Peyer's patch (tissue), 4 donors: ENCODE measurements at regions not wholly inside any gene's neighbourhood (a gene's known extent, or its start where the extent isn't known, plus 50 kb on each side); places are given as distances from the start of the nearest gene placed in this dataset.

Experiments
- DNase-seq, 3 donors: peaks; one replicate each; pipeline ENCODE4 v3.0.0-alpha.2; 2017 to 2019
- H3K27ac ChIP-seq, 4 donors: fragments of 200-600 bp; sonication (generic); one replicate each; pipeline ENCODE4 v1.5.1; 2016 to 2019
- H3K27me3 ChIP-seq, 2 donors: fragments of 200-600 bp; sonication (generic); one replicate each; pipeline ENCODE4 v1.5.1; 2019
- H3K36me3 ChIP-seq, 3 donors: fragments of 200-600 bp; sonication (generic); one replicate each; pipeline ENCODE4 v1.5.1; 2016 to 2019
- H3K4me1 ChIP-seq, 4 donors: fragments of 200-600 bp; sonication (generic); one replicate each; pipeline ENCODE4 v1.5.1; 2016 to 2019
- H3K4me3 ChIP-seq, 4 donors: fragments of 200-600 bp; sonication (generic); 1 replicate in 3 of 4; 2 replicates in 1 of 4; pipeline ENCODE4 v1.5.1; 2016 to 2019; ENCODE audit warnings: mild to moderate bottlenecking in 1 of 4
- H3K9me3 ChIP-seq, 4 donors: fragments of 200-600 bp; sonication (generic); one replicate each; pipeline ENCODE4 v1.5.1; 2016 to 2019; ENCODE audit warnings: mild to moderate bottlenecking in 1 of 4
- CTCF ChIP-seq, 6 experiments: fragments of 450-650 bp in 4 of 6; fragments of 200-600 bp in 2 of 6; sonication (generic) in 1 of 6; IDR thresholded peaks; one replicate each; pipeline ENCODE4 v1.5.1; 2017 to 2019; ENCODE audit warnings: antibody characterized with exemption in 6 of 6, mild to moderate bottlenecking in 3 of 6, moderate library complexity in 1 of 6
- POLR2A ChIP-seq, 2 donors: fragments of 450-650 bp; IDR thresholded peaks; one replicate each; pipeline ENCODE4 v1.5.1; 2017; ENCODE audit warnings: antibody characterized with exemption in 2 of 2, mild to moderate bottlenecking in 2 of 2, moderate library complexity in 2 of 2

GRCh38 chr2:2787301-2787907 lies 456.3 kb upstream of the MYT1L start:
- H3K27ac ChIP-seq = no peak overlapping the region
- H3K4me1 ChIP-seq = no peaks in the 10 kb centered on the region
- TF ChIP-seq POLR2A (IDR thresholded peaks at IDR 0.05) (no peak), CTCF (IDR thresholded peaks at IDR 0.05) (no peak)
- H3K9me3 ChIP-seq = no peaks in the 10 kb centered on the region
- no peak overlapping the region for H3K4me3 ChIP-seq
- no peaks in the 10 kb centered on the region for H3K27me3 ChIP-seq
- H3K36me3 ChIP-seq = no peaks in the 10 kb centered on the region
- peak in 2 of 3 donors; percentile 28 to 32 for DNase-seq

GRCh38 chr2:2782007-2782406 lies 450.9 kb upstream of the MYT1L start:
- Histone ChIP-seq H3K27ac (no peak overlapping the region), H3K36me3 (no peaks in the 10 kb centered on the region), H3K27me3 (no peaks in the 10 kb centered on the region), H3K4me3 (no peak overlapping the region), H3K4me1 (no peaks in the 10 kb centered on the region), H3K9me3 (no peaks in the 10 kb centered on the region)
- TF ChIP-seq POLR2A (IDR thresholded peaks at IDR 0.05) = no peak
- no peak for TF ChIP-seq CTCF (IDR thresholded peaks at IDR 0.05)
- peak in 1 of 3 donors; percentile 4 for DNase-seq

- DNase-seq = peak in 1 of 3 donors; percentile 7
- Histone ChIP-seq H3K36me3 (no peaks in the 10 kb centered on the region), H3K4me1 (no peaks in the 10 kb centered on the region), H3K9me3 (no peaks in the 10 kb centered on the region), H3K4me3 (no peak overlapping the region), H3K27ac (no peak overlapping the region), H3K27me3 (no peaks in the 10 kb centered on the region)
- TF ChIP-seq POLR2A (IDR thresholded peaks at IDR 0.05) = no peak
- no peak for TF ChIP-seq CTCF (IDR thresholded peaks at IDR 0.05)
Measured at GRCh38 chr2:2779727-2780126, 448.7 kb upstream of the MYT1L start.

- H3K27ac ChIP-seq = no peak overlapping the region
- no peak for DNase-seq
Measured at GRCh38 chr2:2777876-2778275, 446.8 kb upstream of the MYT1L start.

GRCh38 chr2:2777213-2777612 lies 446.1 kb upstream of the MYT1L start:
- Histone ChIP-seq H3K4me3 (no peak overlapping the region), H3K27me3 (no peaks in the 10 kb centered on the region), H3K36me3 (no peaks in the 10 kb centered on the region), H3K9me3 (no peaks in the 10 kb centered on the region), H3K27ac (no peak overlapping the region), H3K4me1 (no peaks in the 10 kb centered on the region)
- DNase-seq = peak in 1 of 3 donors; percentile 6
- TF ChIP-seq POLR2A (IDR thresholded peaks at IDR 0.05) (no peak), CTCF (IDR thresholded peaks at IDR 0.05) (no peak)

More at GRCh38 chr2:2777876-2778275, 446.8 kb upstream of the MYT1L start:
- TF ChIP-seq POLR2A (IDR thresholded peaks at IDR 0.05) (no peak), CTCF (IDR thresholded peaks at IDR 0.05) (no peak)
- Histone ChIP-seq H3K9me3 (no peaks in the 10 kb centered on the region), H3K27me3 (no peaks in the 10 kb centered on the region), H3K4me1 (no peaks in the 10 kb centered on the region), H3K4me3 (no peak overlapping the region), H3K36me3 (no peaks in the 10 kb centered on the region)

GRCh38 chr2:2775018-2775417 lies 443.9 kb upstream of the MYT1L start:
- no peak overlapping the region for H3K27ac ChIP-seq
- no peaks in the 10 kb centered on the region for H3K9me3 ChIP-seq
- no peaks in the 10 kb centered on the region for H3K36me3 ChIP-seq
- TF ChIP-seq POLR2A (IDR thresholded peaks at IDR 0.05) (no peak), CTCF (IDR thresholded peaks at IDR 0.05) (no peak)
- H3K4me3 ChIP-seq = no peak overlapping the region
- DNase-seq = no peak
- no peaks in the 10 kb centered on the region for H3K27me3 ChIP-seq
- no peaks in the 10 kb centered on the region for H3K4me1 ChIP-seq
